G401.6 (cell line): ENCODE measurements at regions not wholly inside any gene's neighbourhood (a gene's known extent, or its start where the extent isn't known, plus 50 kb on each side); places are given as distances from the start of the nearest gene placed in this dataset.

Experiments used
- FAIRE-seq: peaks from 2 replicates; lab custom pipeline; 2012; peaks lifted over from hg19 to GRCh38; lab: Jason Lieb, UNC

- FAIRE-seq, result no peak
Observed at GRCh38 chr2:155382776-155383175, 684.3 kb downstream of the KCNJ3 start.

- no peak for FAIRE-seq
Observed at GRCh38 chr2:155381436-155381835, 682.9 kb downstream of the KCNJ3 start.

GRCh38 chr2:155379494-155379893 is 681.0 kb downstream of the KCNJ3 start:
- no peak for FAIRE-seq

GRCh38 chr2:155377931-155378444 is 679.5 kb downstream of the KCNJ3 start:
- no peak for FAIRE-seq

GRCh38 chr2:155377266-155377680 is 678.8 kb downstream of the KCNJ3 start:
- FAIRE-seq, result peak; percentile 80

- peak; percentile 71 for FAIRE-seq
Observed at GRCh38 chr2:155372969-155373368, 674.5 kb downstream of the KCNJ3 start.

GRCh38 chr2:155368934-155369333 is 670.4 kb downstream of the KCNJ3 start:
- peak; percentile 48 for FAIRE-seq

GRCh38 chr2:155364766-155365165 is 666.3 kb downstream of the KCNJ3 start:
- FAIRE-seq, result no peak

GRCh38 chr2:155363349-155363888 is 664.9 kb downstream of the KCNJ3 start:
- FAIRE-seq, result no peak

GRCh38 chr2:155357172-155357571 is 658.7 kb downstream of the KCNJ3 start:
- FAIRE-seq, result no peak

- FAIRE-seq, result no peak
Observed at GRCh38 chr2:155356250-155356649, 657.8 kb downstream of the KCNJ3 start.

GRCh38 chr2:155350783-155351580 is 652.5 kb downstream of the KCNJ3 start:
- FAIRE-seq, result no peak

- FAIRE-seq, result no peak
Observed at GRCh38 chr2:155332016-155332415, 633.5 kb downstream of the KCNJ3 start.

GRCh38 chr2:155320236-155320635 is 621.7 kb downstream of the KCNJ3 start:
- no peak for FAIRE-seq

GRCh38 chr2:155318710-155319109 is 620.2 kb downstream of the KCNJ3 start:
- no peak for FAIRE-seq

GRCh38 chr2:155315768-155316167 is 617.3 kb downstream of the KCNJ3 start:
- FAIRE-seq, result no peak

GRCh38 chr2:155310589-155310988 is 612.1 kb downstream of the KCNJ3 start:
- peak; percentile 91 for FAIRE-seq

- no peak for FAIRE-seq
Observed at GRCh38 chr2:155309483-155309882, 611.0 kb downstream of the KCNJ3 start.

- no peak for FAIRE-seq
Observed at GRCh38 chr2:155308367-155309009, 610.0 kb downstream of the KCNJ3 start.

GRCh38 chr2:155301221-155301620 is 602.7 kb downstream of the KCNJ3 start:
- FAIRE-seq, result no peak

- FAIRE-seq, result no peak
Observed at GRCh38 chr2:155298001-155298400, 599.5 kb downstream of the KCNJ3 start.

- no peak for FAIRE-seq
Observed at GRCh38 chr2:155294358-155294757, 595.9 kb downstream of the KCNJ3 start.

- no peak for FAIRE-seq
Observed at GRCh38 chr2:155281907-155282306, 583.4 kb downstream of the KCNJ3 start.
